Upper lobe of left lung (tissue), 4 donors: ENCODE measurements at regions not wholly inside any gene's neighbourhood (a gene's known extent, or its start where the extent isn't known, plus 50 kb on each side); places are given as distances from the start of the nearest gene placed in this dataset.
"Not testable (repeated sequence)": the region's sequence is repeated elsewhere in the genome, so short reads cannot be mapped to it uniquely, and the experiment has no call there.

Experiments
- EP300 ChIP-seq, 4 donors: sonication (generic); formaldehyde crosslinking; IDR thresholded peaks; one replicate each; pipeline ENCODE4 v1.5.1; 2017; ENCODE audit warnings: antibody characterized with exemption in 4 of 4, control low read depth in 2 of 4
- POLR2A ChIP-seq, 4 donors: fragments of 450-650 bp; IDR thresholded peaks; one replicate each; pipeline ENCODE4 v1.5.1; 2016 to 2017; ENCODE audit warnings: antibody characterized with exemption in 4 of 4, mild to moderate bottlenecking in 2 of 4
- POLR2AphosphoS5 ChIP-seq, 2 donors: sonication (generic); formaldehyde crosslinking; IDR thresholded peaks; one replicate each; pipeline ENCODE4 v1.5.1; 2017; ENCODE audit warnings: antibody characterized with exemption in 2 of 2
- TF ChIP-seq, protein P1 (sequence below), 6 experiments: fragments of 450-650 bp in 4 of 6; fragments of 200-600 bp in 2 of 6; sonication (generic) in 2 of 6; IDR thresholded peaks; one replicate each; pipeline ENCODE4 v1.5.1; 2016 to 2019; ENCODE audit warnings: antibody characterized with exemption in 6 of 6

DNA sequence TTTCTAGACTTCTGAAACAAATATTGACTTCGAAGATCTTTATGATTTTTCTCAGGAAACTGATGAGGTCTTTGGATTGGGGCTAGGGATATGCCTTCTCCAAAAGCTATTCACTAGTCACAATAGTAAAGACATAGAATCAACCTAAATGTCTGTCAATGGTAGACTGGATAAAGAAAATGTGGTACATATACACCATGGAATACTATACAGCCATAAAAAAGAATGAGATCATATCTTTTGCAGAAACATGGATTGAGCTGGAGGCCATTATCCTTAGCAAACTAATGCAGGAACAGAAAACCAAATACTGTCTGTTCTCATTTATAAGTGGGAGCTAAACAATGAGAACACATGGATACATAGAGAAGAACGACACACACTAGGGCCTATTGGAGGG is 308.5 kb upstream of the HNRNPA3 start:
- not testable (repeated sequence) for TF ChIP-seq POLR2AphosphoS5, EP300, POLR2A (IDR thresholded peaks at IDR 0.05)
- TF ChIP-seq, protein P1, sequence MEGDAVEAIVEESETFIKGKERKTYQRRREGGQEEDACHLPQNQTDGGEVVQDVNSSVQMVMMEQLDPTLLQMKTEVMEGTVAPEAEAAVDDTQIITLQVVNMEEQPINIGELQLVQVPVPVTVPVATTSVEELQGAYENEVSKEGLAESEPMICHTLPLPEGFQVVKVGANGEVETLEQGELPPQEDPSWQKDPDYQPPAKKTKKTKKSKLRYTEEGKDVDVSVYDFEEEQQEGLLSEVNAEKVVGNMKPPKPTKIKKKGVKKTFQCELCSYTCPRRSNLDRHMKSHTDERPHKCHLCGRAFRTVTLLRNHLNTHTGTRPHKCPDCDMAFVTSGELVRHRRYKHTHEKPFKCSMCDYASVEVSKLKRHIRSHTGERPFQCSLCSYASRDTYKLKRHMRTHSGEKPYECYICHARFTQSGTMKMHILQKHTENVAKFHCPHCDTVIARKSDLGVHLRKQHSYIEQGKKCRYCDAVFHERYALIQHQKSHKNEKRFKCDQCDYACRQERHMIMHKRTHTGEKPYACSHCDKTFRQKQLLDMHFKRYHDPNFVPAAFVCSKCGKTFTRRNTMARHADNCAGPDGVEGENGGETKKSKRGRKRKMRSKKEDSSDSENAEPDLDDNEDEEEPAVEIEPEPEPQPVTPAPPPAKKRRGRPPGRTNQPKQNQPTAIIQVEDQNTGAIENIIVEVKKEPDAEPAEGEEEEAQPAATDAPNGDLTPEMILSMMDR (IDR thresholded peaks at IDR 0.05) = not testable (repeated sequence)
